ENCODE measurements at regions not wholly inside any gene's neighbourhood (a gene's known extent, or its start where the extent isn't known, plus 50 kb on each side); places are given as distances from the start of the nearest gene placed in this dataset.
"Not testable (repeated sequence)": the region's sequence is repeated elsewhere in the genome, so short reads cannot be mapped to it uniquely, and the experiment has no call there.

DNA sequence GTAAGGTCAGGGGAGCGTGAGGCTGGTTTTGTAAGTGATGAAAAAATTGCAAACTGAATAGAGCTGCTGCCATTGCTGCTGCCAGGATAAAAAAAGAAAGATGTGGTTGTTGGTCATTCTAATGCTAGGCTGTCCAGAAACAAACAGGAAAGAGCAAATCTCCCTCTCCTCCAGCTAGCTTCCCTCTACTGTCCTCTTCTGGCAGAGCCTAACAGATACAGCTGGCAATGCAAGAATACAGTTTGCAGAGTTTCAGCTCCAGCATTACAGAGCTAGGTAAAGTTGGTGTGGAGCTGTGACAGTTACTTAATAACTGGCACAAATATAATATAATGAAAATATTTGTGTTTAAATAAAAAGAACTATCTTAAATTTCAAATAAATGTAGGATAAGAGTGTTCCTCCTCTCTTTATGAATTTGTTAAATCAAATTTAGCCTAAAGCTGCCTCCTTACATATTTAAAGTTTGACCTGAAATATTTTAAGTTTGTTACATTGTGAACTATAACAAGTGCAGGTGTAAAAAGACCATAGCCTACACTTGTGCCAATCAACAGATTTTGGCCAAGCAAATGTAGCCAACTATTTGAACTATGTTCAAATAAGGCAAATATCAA is 407.7 kb downstream of the SH2D4B start:
- no peak for DNase-seq (ENCODE audit: low read depth in 1 of 2, low spot score in 1 of 2)

DNA sequence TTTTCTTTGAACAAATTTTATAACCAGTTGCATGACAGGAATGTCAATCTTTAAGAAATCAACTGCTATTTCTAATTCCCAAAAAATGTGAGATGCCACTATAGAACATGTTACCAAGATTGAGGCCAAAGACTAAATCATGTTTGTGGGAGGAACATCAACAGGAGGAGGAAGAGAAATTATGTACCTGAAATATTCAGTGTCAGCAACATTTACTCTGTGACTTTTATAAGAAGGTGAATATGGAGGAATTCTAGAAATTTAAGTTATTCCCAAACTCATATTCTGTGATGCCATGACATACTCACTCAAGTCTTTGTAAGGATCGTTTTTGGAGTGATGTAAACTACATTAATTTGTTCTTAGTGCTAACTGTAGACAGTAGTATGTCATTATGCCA is 408.4 kb downstream of the SH2D4B start:
- DNase-seq (ENCODE audit: low read depth in 1 of 2, low spot score in 1 of 2): no peak

- DNase-seq (ENCODE audit: low read depth in 1 of 2, low spot score in 1 of 2): no peak
Observed at GRCh38 chr10:80946957-80947726, 409.4 kb downstream of the SH2D4B start.

DNA sequence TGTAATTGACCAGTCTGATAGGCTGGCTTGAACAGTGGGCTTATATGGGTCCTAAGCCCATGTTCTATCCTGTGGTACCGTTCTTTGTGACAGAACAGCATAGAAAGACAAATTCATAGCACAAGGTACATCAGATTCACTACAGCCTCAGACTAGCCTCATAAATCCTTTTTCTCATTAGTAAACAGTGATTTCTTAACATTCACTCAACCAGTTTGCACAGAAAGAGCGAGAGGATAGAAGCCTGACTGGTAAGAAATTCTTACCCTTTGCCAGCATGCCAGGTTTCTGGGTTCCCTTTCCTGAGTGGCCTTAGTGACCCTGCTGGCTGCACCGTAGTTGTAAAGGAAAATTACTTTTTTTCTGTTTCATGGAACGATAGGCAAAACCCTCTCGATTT is 412.1 kb downstream of the SH2D4B start:
- no peak for DNase-seq (ENCODE audit: low read depth in 1 of 2, low spot score in 1 of 2)

GRCh38 chr10:80952436-80952835 is 414.7 kb downstream of the SH2D4B start:
- DNase-seq (ENCODE audit: low read depth in 1 of 2, low spot score in 1 of 2): no peak

DNA sequence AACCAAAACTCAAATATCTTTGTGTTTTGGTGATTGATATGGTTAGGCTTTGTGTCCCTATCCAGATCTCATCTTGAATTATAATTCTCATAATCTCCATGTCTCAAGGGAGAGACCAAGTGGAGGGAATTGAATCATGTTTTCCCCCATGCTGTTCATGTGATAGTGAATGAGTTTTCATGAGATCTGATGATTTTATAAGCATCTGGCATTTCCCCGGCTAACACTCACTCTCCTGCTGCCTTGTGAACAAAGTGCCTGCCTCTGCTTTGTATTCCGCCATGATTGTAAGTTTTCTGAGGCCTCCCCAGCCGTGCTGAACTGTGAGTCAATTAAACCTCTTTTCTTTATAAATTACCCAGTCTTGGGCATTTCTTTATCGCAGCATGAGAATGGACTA is 419.5 kb downstream of the SH2D4B start:
- no peak for DNase-seq (ENCODE audit: low read depth in 1 of 2, low spot score in 1 of 2)

DNA sequence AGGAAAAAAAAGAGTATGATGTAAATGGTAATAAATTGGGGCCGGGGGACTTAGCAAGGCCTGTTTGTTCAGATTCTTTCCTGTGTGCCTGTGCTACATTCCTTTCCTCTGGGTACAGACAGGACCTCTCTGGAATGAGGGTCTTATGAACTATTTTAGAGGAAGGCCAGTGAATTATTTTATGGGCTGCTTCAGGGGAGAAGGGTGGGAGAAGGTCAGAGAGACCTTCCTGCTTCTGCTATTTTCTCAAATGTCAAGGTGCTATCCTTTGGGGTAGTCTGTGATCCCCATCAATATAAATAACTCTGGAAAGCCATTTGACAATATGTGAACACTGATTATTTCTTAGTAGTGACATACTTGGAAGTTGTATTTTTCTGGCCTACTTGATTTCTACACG is 426.5 kb downstream of the SH2D4B start:
- no peak for DNase-seq (ENCODE audit: low read depth in 1 of 2, low spot score in 1 of 2)

- no peak for DNase-seq (ENCODE audit: low read depth in 1 of 2, low spot score in 1 of 2)
Observed at GRCh38 chr10:80964955-80965614, 427.4 kb downstream of the SH2D4B start.

DNA sequence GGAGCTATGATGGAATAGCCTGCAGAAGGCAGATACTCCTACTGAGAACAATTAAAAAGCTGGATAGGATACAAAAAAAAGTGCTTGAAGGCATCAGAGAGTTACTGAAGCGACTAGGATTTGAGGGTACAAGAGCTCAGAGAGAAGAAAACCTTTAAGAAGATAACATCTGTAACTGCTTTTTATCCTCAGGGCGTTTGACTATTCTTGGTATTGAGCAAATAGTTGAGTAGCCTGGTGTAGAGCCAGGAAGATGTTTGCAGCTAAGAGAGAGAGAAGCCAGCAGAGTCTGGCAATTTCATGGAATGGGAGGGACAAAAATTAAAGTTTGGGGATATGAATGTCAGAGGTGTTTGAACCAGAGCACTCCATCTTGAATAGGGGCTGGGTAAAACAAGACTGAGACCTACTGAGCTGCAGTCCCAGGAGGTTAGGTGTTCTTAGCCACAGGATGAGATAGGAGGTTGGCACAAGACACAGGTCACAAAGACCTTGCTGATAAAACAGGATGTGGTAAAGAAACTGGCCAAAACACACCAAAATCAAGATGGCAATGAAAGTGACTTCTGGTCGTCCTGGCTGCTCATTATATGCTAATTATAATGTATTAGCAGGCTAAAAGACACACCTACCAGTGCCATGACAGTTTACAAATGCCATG is 428.8 kb downstream of the SH2D4B start:
- no peak for DNase-seq (ENCODE audit: low read depth in 1 of 2, low spot score in 1 of 2)

DNA sequence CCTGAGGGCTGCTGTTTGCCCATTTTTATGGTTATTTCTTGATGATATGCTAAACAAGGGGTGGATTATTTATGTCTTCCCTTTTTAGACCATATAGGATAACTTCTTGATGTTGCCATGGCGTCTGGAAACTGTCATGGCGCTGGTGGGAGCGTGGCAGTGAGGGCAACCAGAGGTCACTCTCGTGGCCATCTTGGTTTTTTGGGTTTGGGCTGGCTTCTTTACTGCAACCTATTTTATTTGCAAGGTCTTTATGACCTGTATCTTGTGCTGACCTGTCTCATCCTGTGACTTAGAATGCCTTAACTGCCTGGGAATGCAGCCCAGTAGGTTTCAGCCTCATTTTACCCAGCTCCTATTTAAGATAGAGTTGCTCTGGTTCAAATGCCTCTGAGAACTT is 429.7 kb downstream of the SH2D4B start:
- not testable (repeated sequence) for DNase-seq (ENCODE audit: low read depth in 1 of 2, low spot score in 1 of 2)

DNA sequence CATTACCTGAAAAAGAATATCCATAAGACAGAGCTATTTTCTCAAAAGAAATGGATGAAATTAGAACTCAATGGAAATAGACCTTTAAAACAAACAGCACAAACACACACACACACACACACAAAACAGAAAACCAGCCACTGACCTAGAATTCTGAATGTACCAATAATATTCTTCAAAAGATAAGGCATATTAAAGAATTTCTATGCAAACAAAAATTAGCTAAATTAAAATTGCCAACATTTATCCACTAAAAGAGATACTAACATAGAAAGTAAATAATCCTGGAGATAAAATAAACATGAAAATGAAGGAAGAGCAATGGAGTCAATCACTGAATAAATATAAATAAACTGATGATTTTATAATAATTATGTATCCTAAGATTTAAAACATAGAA is 431.2 kb downstream of the SH2D4B start:
- DNase-seq (ENCODE audit: low read depth in 1 of 2, low spot score in 1 of 2): no peak

GRCh38 chr10:80971461-80971860 is 433.8 kb downstream of the SH2D4B start:
- no peak for DNase-seq (ENCODE audit: low read depth in 1 of 2, low spot score in 1 of 2)

GRCh38 chr10:80976658-80977057 is 439.0 kb downstream of the SH2D4B start:
- DNase-seq (ENCODE audit: low read depth in 1 of 2, low spot score in 1 of 2): no peak

GRCh38 chr10:80985102-80985501 is 447.4 kb downstream of the SH2D4B start:
- no peak for DNase-seq (ENCODE audit: low read depth in 1 of 2, low spot score in 1 of 2)

DNA sequence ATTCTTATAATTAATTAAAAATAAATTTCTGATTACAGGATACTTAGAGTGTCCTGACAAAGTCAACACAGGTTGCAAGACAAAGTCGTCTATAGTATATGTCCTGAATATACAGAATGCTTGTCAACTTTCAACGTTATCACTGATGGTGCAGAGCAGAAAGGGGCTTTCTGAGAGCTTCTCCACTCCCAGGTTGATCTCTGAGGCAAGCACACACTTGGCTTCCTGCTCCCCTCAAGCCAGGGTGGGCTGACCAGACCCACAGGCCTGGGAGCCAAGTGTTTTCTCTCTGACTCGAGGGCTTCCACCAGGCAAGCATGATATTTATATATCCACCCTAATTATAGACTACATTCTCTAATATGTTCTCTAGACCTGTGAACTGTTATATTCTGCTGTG is 448.9 kb downstream of the SH2D4B start:
- no peak for DNase-seq (ENCODE audit: low read depth in 1 of 2, low spot score in 1 of 2)

DNA sequence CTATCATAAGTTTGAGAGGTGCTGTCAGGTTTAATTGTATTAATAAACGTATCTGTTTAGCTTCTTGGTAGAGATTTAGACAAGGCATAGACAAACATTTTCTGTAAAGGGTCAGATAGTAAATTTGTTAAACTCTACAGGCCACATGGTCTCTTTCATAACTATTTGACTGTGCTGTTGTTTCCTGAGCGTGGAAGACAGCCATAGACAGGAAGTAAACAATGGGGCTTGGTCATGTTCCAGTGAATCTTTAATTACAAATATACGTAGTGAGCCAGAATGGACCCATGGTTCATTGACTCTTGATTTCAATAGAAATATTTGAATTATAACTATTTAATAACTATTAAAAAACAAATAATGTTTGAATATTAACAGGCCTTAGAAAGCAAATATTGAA is 451.1 kb downstream of the SH2D4B start:
- no peak for DNase-seq (ENCODE audit: low read depth in 1 of 2, low spot score in 1 of 2)

- DNase-seq (ENCODE audit: low read depth in 1 of 2, low spot score in 1 of 2): no peak
Observed at GRCh38 chr10:80996615-80997193, 459.0 kb downstream of the SH2D4B start.

DNA sequence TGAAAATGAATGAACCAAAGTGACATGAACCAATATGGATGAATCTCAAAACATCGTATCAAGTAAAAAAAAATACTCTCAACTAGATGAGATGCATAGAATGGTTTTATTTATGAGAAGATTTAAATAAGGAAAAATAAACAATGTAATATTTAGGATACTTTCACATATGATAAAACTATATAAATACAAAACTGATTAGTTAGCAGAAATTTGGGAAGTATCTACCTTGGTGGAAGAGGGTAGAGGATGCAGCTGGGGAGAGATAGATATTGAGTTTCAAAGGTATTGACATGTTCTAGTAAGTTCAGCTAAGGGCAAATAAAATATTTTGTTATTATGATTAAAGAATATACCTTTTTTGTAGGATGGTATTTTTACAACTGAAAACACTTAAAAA is 463.1 kb downstream of the SH2D4B start:
- no peak for DNase-seq (ENCODE audit: low read depth in 1 of 2, low spot score in 1 of 2)

DNA sequence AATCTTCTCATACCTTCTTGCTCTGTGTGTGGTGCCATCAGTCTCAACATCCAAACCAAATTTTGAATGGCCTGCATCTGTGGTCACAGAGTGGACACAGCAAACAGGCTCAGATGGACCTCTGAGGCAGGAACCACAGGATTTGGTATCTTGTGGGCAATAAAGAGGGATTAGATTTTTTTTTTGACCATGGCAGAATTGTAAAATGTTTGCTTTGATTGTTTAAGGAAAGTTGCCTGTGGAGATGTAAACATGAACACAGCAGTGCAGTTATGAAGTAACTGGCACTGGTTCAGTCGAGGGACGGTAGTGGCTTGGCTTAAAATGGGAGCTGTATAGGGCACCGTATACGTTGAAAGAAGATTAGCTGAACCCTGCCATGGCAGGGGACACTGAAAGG is 464.7 kb downstream of the SH2D4B start:
- DNase-seq (ENCODE audit: low read depth in 1 of 2, low spot score in 1 of 2): no peak

GRCh38 chr10:81007872-81008271 is 470.2 kb downstream of the SH2D4B start:
- no peak for DNase-seq (ENCODE audit: low read depth in 1 of 2, low spot score in 1 of 2)

GRCh38 chr10:81008726-81009125 is 471.0 kb downstream of the SH2D4B start:
- DNase-seq (ENCODE audit: low read depth in 1 of 2, low spot score in 1 of 2): no peak

DNA sequence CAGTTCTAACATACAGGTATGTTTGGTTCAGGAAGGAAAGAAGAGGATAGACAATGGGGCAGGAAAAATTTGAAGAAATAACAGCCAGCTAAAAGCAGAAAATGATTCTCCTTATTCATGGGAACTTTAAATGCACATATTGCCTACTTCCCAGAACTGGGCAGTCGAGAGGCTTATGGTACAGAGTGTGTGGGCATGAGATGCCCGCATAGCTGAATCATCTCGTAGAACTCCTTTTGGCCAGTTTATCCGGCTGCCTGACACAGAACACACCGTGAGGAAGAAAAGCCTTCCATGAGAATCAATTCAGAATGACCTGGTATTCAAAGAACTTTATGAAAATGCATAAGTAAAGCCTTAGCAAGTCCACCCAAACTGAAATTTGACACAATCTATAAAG is 471.6 kb downstream of the SH2D4B start:
- DNase-seq (ENCODE audit: low read depth in 1 of 2, low spot score in 1 of 2): no peak

Data from stimulated activated CD4-positive, alpha-beta T cell treated with anti-CD3 and anti-CD28 coated beads, Interleukin-15, amount 100 ng/mL, for 1 hour (primary cell).